GM18498 (cell line): ENCODE measurements at regions not wholly inside any gene's neighbourhood (a gene's known extent, or its start where the extent isn't known, plus 50 kb on each side); places are given as distances from the start of the nearest gene placed in this dataset.
A peak's percentile ranks its signal among the peaks of the same experiment; 100 is the strongest.
"Not testable (repeated sequence)": the region's sequence is repeated elsewhere in the genome, so short reads cannot be mapped to it uniquely, and the experiment has no call there.

Experiments
- ATAC-seq: cut with Tn5 transposase; IDR thresholded peaks from one replicate; pipeline ENCODE4 v1.9.1; 2021; ENCODE audit warnings: mild to moderate bottlenecking, moderate library complexity; ENCODE audit not compliant: unreplicated experiment

DNA sequence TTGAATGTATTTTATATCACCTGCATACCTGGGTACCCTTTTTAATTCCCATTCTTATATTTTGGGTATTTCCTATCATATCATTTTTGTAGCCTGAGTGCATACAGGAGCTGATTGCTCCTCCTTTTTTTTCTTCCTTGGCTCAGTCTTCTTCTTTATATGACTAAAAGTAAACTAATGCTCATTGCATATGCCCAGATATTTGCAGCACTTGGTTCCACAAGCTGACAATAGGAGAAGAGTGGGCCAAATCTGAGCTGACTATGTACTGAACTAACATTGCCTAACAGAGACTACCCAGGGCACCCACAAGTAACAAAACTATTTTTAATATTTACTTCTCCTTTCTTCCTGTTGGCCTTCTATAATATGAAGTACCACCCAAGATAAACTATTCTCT lies 131.7 kb upstream of the SPOPL start:
- no peak for ATAC-seq

DNA sequence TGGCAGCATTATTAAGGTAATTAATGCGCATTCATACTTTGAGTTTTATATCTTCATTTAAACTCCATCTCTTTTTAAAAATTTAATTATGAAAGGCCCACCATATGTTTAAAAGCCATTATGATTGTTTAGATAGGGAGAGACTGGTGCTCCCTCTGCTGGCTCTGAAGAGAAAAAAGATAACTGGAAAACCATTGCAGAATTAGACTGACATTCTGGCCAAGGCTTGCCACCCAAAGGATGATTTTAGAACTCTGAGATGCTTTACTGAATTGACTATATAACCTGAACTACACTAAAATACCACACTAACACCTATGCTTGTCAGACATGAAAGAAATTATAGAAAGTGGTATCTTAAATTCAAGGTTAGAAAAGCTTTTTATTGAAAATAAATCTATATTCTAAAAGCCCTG lies 127.6 kb upstream of the SPOPL start:
- ATAC-seq = peak; percentile 69

- ATAC-seq = no peak
These were observed 120.2 kb upstream of the SPOPL start for GRCh38 chr2:138381373-138381772.

GRCh38 chr2:138382672-138383071 lies 118.9 kb upstream of the SPOPL start:
- ATAC-seq = no peak

- ATAC-seq = not testable (repeated sequence)
These were observed 115.4 kb upstream of the SPOPL start for GRCh38 chr2:138386191-138386590.

GRCh38 chr2:138389063-138389462 lies 112.5 kb upstream of the SPOPL start:
- ATAC-seq = no peak

- no peak for ATAC-seq
These were observed 111.1 kb upstream of the SPOPL start for GRCh38 chr2:138390316-138390945.

GRCh38 chr2:138391946-138392345 lies 109.6 kb upstream of the SPOPL start:
- no peak for ATAC-seq

GRCh38 chr2:138395565-138396306 lies 105.8 kb upstream of the SPOPL start:
- no peak for ATAC-seq

DNA sequence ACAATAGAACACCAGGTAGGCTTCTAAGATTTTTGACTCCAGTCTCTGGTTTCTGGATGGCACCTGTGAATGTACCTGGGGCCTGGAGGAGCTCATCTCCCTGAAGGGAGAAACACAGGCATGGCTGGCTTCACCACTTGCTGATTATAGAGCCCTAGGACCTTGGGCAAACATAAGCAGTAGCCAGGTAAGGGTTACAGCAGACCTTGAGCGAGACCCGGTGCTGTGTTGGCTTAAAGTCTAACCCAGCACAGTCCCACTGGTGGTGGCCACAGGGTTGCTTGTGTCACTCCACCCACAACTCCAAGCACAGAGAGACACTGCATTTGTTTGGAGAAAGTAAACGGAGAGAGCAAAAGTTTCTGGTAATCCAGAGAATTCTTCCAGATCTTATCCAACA lies 104.7 kb upstream of the SPOPL start:
- no peak for ATAC-seq

GRCh38 chr2:138403431-138403927 lies 98.1 kb upstream of the SPOPL start:
- ATAC-seq = no peak

DNA sequence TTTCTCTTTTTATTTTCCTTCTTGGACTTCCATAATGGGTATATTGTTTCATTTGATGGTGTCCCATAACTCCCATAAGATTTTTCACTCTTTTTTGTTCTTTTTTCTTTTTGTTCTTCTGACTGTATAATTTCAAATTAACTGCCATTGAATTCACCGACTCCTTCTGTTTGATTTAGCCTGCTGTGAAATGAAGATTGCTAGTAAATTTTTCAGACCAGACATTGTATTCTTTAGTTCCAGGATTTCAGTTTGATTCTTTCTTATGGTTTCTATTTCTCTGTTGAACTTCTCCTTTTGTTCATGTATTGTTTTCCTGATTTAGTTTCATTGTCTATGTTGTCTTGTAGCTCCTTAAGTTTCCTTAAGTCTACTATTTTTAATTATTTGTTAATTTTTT lies 87.6 kb upstream of the SPOPL start:
- ATAC-seq = no peak

DNA sequence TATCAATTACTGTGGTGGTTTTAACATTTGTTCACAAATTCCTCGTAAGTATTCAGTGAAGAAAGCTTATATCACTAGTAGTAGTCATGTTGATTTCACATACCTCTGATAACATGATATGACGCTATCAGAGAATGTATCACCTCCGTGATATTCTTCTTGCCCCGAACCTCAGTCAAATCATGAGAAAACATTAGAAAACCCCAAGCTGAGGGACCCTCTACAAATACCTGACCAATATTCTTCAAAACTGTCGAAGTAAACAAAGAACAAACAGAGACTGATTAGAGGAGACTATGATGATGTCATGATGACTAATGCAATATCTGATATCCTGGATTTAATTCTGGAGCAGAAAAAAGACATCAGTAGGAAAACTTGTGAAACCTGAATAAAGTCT lies 85.6 kb upstream of the SPOPL start:
- ATAC-seq = no peak

DNA sequence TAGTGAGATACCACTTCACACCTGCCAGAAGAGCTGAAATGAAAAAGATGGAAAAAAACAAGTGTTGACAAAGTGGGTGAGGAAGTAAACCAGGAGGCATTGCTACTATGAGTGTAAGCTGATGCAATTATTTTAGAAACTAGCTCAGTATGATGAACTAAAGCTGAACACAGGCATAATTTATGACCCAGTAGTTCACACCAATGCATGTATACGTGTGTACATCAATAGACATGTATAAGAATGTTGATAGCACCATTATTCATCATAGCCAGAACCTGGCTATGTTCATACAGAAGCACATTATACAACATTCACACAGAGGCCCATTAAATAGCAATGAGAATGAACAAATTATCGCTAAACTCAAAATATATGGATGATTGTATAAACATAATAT lies 83.1 kb upstream of the SPOPL start:
- no peak for ATAC-seq

DNA sequence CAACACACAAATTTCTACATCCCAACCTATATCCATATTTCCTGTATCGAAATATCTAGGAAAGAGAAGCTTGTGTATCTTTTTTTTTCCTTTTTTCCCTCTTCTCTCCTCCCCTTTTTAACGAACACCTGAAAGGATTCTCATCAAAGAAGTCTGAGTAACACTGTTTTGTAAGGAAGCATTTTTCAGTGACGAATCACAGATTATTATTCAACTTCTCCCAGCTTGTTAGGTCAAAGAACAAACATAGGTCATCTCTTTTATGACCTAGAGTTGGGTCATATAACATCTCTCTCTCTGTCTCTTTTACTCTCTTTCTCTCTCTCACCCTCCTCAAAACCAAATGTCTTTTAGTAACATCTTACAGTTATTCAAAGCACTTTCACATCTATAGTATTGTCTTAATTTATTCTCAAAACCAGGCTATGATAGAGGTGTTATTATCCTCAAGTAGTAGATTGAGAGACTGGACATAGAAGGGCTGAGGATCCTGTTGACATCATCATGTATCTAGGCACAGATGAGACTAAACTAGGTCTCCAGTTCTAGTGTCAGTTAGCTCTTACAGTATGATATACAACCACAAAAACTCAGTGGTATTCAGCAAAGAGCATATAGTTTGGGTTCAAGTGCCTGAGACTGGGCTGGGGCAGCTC lies 80.1 kb upstream of the SPOPL start:
- ATAC-seq = no peak

- no peak for ATAC-seq
These were observed 79.6 kb upstream of the SPOPL start for GRCh38 chr2:138421971-138422335.

GRCh38 chr2:138423198-138423597 lies 78.4 kb upstream of the SPOPL start:
- ATAC-seq = no peak

DNA sequence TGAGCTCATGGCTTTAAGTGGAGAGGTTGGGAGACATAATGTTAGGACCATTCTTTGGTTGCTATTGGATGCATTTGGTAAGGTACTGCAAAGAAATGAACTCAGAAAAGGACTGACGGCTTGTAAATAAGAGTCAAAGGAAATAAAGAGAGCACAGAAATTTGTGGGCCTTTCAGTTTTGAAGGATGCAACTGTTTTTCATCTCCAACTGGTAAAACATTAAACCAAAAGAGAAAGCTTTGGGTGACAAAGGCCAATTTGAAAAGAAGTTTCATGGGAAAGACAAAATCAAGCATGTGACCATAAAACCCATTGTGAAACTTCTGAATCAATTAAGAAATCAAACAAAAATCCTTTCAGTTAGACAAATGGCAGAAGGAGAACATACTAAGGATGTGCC lies 77.8 kb upstream of the SPOPL start:
- no peak for ATAC-seq

- no peak for ATAC-seq
These were observed 77.0 kb upstream of the SPOPL start for GRCh38 chr2:138424436-138425140.

DNA sequence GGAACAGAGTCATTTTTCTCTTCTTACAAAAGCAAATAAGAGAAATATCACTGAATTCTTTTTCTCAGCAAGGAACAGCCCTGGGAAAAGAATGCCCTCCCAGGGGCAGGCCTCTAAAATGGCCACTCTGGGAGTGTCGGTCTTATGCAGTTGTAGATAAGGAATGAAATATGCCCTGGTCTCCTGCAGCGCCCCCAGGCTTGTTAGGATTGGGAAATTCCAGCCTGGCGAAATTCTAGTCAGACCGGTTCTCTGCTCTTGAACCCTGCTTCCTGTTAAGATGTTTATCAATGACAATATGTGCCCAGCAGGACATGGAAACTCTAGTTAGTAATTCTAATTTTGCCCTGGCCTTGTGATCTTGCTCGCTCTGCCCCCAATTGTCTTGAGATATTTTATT lies 75.5 kb upstream of the SPOPL start:
- not testable (repeated sequence) for ATAC-seq

GRCh38 chr2:138428710-138429440 lies 72.7 kb upstream of the SPOPL start:
- no peak for ATAC-seq
